HEK293T (cell line): ENCODE measurements at regions not wholly inside any gene's neighbourhood (a gene's known extent, or its start where the extent isn't known, plus 50 kb on each side); places are given as distances from the start of the nearest gene placed in this dataset.

Experiments used
- ARNT ChIP-seq: fragments of 450-650 bp; IDR thresholded peaks from 2 replicates; pipeline ENCODE4 v1.6.1; 2017; ENCODE audit warnings: mild to moderate bottlenecking
- BHLHE40 ChIP-seq: fragments of 450-650 bp; IDR thresholded peaks from 2 replicates; pipeline ENCODE4 v1.6.1; 2016; ENCODE audit warnings: mild to moderate bottlenecking, moderate library complexity, borderline replicate concordance
- CTBP1 ChIP-seq: fragments of 450-650 bp; IDR thresholded peaks from 2 replicates; pipeline ENCODE4 v1.6.1; 2016; ENCODE audit warnings: borderline replicate concordance
- ELF4 ChIP-seq: fragments of 450-650 bp; IDR thresholded peaks from 2 replicates; pipeline ENCODE4 v1.6.1; 2017; ENCODE audit warnings: antibody characterized with exemption
- HDGF ChIP-seq: fragments of 450-650 bp; IDR thresholded peaks from 2 replicates; pipeline ENCODE4 v1.6.1; 2017; ENCODE audit warnings: antibody characterized with exemption, borderline replicate concordance
- L3MBTL2 ChIP-seq: fragments of 450-650 bp; conservative IDR thresholded peaks from 2 replicates; pipeline ENCODE4 v1.6.1; 2016; ENCODE audit warnings: mild to moderate bottlenecking
- NFRKB ChIP-seq: fragments of 450-650 bp; IDR thresholded peaks from 2 replicates; pipeline ENCODE4 v1.6.1; 2016; ENCODE audit warnings: mild to moderate bottlenecking, moderate library complexity
- SUZ12 ChIP-seq: fragments of 450-650 bp; IDR thresholded peaks from 2 replicates; pipeline ENCODE4 v1.6.1; 2016; ENCODE audit warnings: mild to moderate bottlenecking
- TARDBP ChIP-seq: fragments of 450-650 bp; IDR thresholded peaks from 2 replicates; pipeline ENCODE4 v1.6.1; 2016
- ZNF384 ChIP-seq: fragments of 450-650 bp; IDR thresholded peaks from 2 replicates; pipeline ENCODE4 v1.6.1; 2016

- TF ChIP-seq L3MBTL2 (no peak), BHLHE40 (no peak), TARDBP (no peak), SUZ12 (no peak), CTBP1 (no peak), ARNT (no peak), ELF4 (no peak), HDGF (no peak), ZNF384 (no peak), NFRKB (no peak)
These were observed 694.8 kb upstream of the INTU start for GRCh38 chr4:126937846-126938422.
